ENCODE measurements at regions not wholly inside any gene's neighbourhood (a gene's known extent, or its start where the extent isn't known, plus 50 kb on each side); places are given as distances from the start of the nearest gene placed in this dataset.

DNA sequence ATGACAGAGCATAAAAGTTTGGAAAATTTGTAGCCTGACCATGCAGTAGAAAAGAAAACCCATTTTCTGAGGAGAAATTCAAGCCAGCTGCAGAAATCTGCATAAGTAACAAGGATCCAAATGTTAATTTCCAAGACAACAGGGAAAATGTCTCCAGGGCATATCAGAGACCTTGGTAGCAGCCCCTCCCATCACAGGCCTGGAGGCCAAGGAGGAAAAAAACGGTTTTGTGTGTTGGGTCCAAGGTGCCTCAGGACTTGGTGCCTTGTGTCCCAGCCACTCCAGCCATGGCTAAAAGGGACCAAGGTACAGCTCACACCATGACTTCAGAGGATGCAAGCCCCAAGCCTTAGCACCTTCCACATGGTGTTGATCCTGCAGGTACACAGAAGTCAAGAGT, 324.4 kb downstream of the ETAA1 start:
- TF ChIP-seq, protein P1, sequence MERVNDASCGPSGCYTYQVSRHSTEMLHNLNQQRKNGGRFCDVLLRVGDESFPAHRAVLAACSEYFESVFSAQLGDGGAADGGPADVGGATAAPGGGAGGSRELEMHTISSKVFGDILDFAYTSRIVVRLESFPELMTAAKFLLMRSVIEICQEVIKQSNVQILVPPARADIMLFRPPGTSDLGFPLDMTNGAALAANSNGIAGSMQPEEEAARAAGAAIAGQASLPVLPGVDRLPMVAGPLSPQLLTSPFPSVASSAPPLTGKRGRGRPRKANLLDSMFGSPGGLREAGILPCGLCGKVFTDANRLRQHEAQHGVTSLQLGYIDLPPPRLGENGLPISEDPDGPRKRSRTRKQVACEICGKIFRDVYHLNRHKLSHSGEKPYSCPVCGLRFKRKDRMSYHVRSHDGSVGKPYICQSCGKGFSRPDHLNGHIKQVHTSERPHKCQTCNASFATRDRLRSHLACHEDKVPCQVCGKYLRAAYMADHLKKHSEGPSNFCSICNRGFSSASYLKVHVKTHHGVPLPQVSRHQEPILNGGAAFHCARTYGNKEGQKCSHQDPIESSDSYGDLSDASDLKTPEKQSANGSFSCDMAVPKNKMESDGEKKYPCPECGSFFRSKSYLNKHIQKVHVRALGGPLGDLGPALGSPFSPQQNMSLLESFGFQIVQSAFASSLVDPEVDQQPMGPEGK (CRISPR knock-in tag; IDR thresholded peaks at IDR 0.05; ENCODE audit: borderline replicate concordance): no peak
- TF ChIP-seq ZNF8 (CRISPR knock-in tag; IDR thresholded peaks at IDR 0.05): no peak
- no peak for TF ChIP-seq TOX (CRISPR knock-in tag; IDR thresholded peaks at IDR 0.05; ENCODE audit: borderline replicate concordance)
- no peak for TF ChIP-seq SNAI2 (CRISPR knock-in tag; IDR thresholded peaks at IDR 0.05)
- TF ChIP-seq ZNF70 (CRISPR knock-in tag; IDR thresholded peaks at IDR 0.05): no peak
- TF ChIP-seq TCF4 (CRISPR knock-in tag; IDR thresholded peaks at IDR 0.05; ENCODE audit: borderline replicate concordance): no peak
